Neural crest cell (in vitro differentiated cells): ENCODE measurements at regions not wholly inside any gene's neighbourhood (a gene's known extent, or its start where the extent isn't known, plus 50 kb on each side); places are given as distances from the start of the nearest gene placed in this dataset.

ENCODE experiments used
- DNase-seq: peaks from one replicate; pipeline ENCODE4 v3.0.0; 2021; ENCODE audit warnings: low read depth, mixed read lengths, low spot score
- H3K27ac Mint-ChIP-seq: one replicate; pipeline ENCODE4 v1.8.0; 2021; ENCODE audit warnings: mild to moderate bottlenecking, mixed read lengths; ENCODE audit not compliant: unreplicated experiment
- H3K27me3 Mint-ChIP-seq: 2 replicates; pipeline ENCODE4 v1.8.0; 2021; ENCODE audit warnings: low read depth, mild to moderate bottlenecking, mixed read lengths
- H3K36me3 Mint-ChIP-seq: 2 replicates; pipeline ENCODE4 v1.8.0; 2021; ENCODE audit warnings: low read depth, mild to moderate bottlenecking, mixed read lengths
- H3K4me1 Mint-ChIP-seq: 2 replicates; pipeline ENCODE4 v1.8.0; 2021; ENCODE audit warnings: mixed read lengths
- H3K4me3 Mint-ChIP-seq: one replicate; pipeline ENCODE4 v1.8.0; 2021; ENCODE audit warnings: mild to moderate bottlenecking, mixed read lengths
- H3K9me3 Mint-ChIP-seq: 2 replicates; pipeline ENCODE4 v1.8.0; 2021; ENCODE audit warnings: mixed read lengths
- CTCF ChIP-seq: fragments of 200-600 bp; sonication (generic); conservative IDR thresholded peaks from 2 replicates; pipeline ENCODE4 v1.5.0; 2021; ENCODE audit warnings: antibody characterized with exemption, mild to moderate bottlenecking

GRCh38 chr6:28658475-28659249, 133.0 kb downstream of the GPX5 start:
- Mint-ChIP-seq H3K4me1 (peaks cover 30% of the 10 kb centered on the region), H3K36me3 (peaks cover 2% of the 10 kb centered on the region), H3K4me3 (peak overlapping the region; percentile 93), H3K27me3 (peaks cover 39% of the 10 kb centered on the region), H3K27ac (peak overlapping the region; percentile 88), H3K9me3 (no peaks in the 10 kb centered on the region)
- DNase-seq = no peak
- no peak for TF ChIP-seq CTCF

- TF ChIP-seq CTCF = no peak
- H3K4me1 Mint-ChIP-seq = peaks cover 30% of the 10 kb centered on the region
- H3K9me3 Mint-ChIP-seq = no peaks in the 10 kb centered on the region
- H3K27me3 Mint-ChIP-seq = peaks cover 39% of the 10 kb centered on the region
- peaks cover 2% of the 10 kb centered on the region for H3K36me3 Mint-ChIP-seq
- DNase-seq = no peak
- H3K27ac Mint-ChIP-seq = no peak overlapping the region
- peak overlapping the region; percentile 93 for H3K4me3 Mint-ChIP-seq
Observed at GRCh38 chr6:28659250-28659566, 133.5 kb downstream of the GPX5 start.

- Mint-ChIP-seq H3K4me3 (no peak overlapping the region), H3K27me3 (peaks cover 38% of the 10 kb centered on the region), H3K4me1 (peaks cover 29% of the 10 kb centered on the region), H3K27ac (no peak overlapping the region), H3K36me3 (peaks cover 2% of the 10 kb centered on the region), H3K9me3 (no peaks in the 10 kb centered on the region)
- no peak for TF ChIP-seq CTCF
- DNase-seq = no peak
Observed at GRCh38 chr6:28661097-28661713, 135.5 kb downstream of the GPX5 start.

- Mint-ChIP-seq H3K4me1 (no peaks in the 10 kb centered on the region), H3K27ac (no peak overlapping the region), H3K36me3 (no peaks in the 10 kb centered on the region), H3K27me3 (peaks cover 4% of the 10 kb centered on the region), H3K4me3 (no peak overlapping the region), H3K9me3 (no peaks in the 10 kb centered on the region)
- no peak for TF ChIP-seq CTCF
- DNase-seq = no peak
Observed at GRCh38 chr6:28664870-28665396, 139.3 kb downstream of the GPX5 start.

- Mint-ChIP-seq H3K27me3 (peaks cover 36% of the 10 kb centered on the region), H3K27ac (no peak overlapping the region), H3K9me3 (peaks cover 4% of the 10 kb centered on the region), H3K4me1 (peaks cover 16% of the 10 kb centered on the region), H3K4me3 (peak overlapping the region; percentile 92), H3K36me3 (no peaks in the 10 kb centered on the region)
- no peak for DNase-seq
- no peak for TF ChIP-seq CTCF
Observed at GRCh38 chr6:28673417-28673786, 147.7 kb downstream of the GPX5 start.
